GM18951 (cell line): ENCODE measurements at regions not wholly inside any gene's neighbourhood (a gene's known extent, or its start where the extent isn't known, plus 50 kb on each side); places are given as distances from the start of the nearest gene placed in this dataset.

Experiments used
- POLR2A ChIP-seq: IDR thresholded peaks from 4 replicates; pipeline ENCODE4 v1.6.1; 2011; ENCODE audit warnings: mild to moderate bottlenecking; ENCODE audit not compliant: insufficient read length, insufficient read depth; ENCODE audit errors: extremely low read depth
- in situ Hi-C: fragments of 300-500 bp; cut with MboI; formaldehyde crosslinking; loops from one replicate; pipeline ENCODE4 v1.12.0; 2022; ENCODE audit warnings: low sequenced_read_pairs, mixed read lengths, inconsistent platforms; ENCODE audit not compliant: unreplicated experiment

- in situ Hi-C loops, result no loop called here
- no peak for TF ChIP-seq POLR2A
Measured at GRCh38 chr2:8584174-8585066, 97.4 kb upstream of the ID2 start.

DNA sequence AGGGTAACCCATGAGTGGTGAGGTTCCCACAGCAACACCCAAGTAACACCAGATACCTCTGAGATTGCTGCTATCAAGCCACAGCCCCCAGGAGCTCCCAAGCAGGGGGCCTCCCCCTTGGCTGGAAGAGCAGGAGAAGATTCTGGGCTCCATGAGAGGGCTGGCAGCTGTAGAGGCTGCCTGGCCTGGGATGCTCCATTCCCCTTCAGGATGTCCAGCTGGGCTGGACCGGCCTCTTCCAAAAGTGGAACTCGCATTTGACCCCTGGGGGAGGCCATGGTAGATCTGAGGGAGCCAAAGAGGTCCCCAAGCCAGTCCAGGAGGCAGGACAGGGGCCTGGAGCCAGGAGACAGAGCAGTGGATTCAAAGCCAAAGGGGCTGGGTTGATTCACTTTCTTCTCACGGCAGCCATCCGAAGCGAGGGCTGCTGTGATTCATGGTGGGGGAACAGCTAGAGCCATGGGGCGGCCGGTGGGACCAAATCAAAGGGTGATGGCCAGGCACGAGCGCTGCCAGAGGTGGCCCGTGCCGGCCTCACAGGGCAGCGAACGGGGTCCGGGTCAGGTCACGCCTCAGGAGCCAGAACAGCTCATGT lies 95.3 kb upstream of the ID2 start:
- TF ChIP-seq POLR2A, result no peak
- in situ Hi-C loops, result no loop called here

GRCh38 chr2:8587251-8587791 lies 94.5 kb upstream of the ID2 start:
- TF ChIP-seq POLR2A, result no peak
- in situ Hi-C loops, result no loop called here

DNA sequence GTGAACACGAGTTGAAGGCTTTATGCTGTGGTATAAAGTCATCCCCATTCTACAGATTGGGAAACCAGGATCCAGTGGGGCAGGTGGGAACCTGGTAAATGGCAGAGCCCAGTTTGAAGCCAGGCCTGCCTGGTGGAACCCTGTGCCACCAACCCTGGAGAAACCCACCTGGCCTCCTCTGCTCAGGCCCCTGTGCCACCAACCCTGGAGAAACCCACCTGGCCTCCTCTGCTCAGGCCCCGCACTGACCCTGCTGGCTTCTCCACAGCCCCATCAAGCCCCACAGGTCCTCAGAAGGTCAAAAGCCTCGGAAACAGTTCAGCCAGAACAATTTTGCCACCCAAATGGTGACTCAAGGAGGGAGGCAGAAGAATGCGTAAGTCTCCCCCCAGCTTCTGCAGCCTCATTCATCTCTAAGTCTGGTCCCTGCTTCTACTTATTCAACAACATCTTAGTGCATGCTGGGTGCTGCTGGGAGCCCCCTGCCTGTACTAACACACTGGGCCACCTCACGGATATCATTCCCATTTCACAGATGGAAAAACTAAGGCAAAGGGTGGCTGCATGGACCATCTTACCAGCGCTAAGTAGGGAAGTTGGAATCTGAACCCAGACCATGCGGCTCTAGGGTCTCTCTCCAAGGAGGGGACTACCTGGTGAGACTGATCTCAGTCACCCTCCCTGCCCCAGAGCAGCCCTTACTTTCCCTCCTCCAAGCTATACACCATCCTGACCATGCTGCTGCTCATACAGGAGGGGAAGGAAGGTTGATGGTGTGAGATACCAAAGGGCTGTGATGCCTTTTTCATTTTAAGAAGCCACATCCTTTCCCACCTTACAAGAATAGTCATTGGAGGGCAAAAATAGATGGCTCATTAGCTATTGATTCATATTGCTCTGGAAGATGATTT lies 93.7 kb upstream of the ID2 start:
- no peak for TF ChIP-seq POLR2A
- in situ Hi-C loops, result no loop called here

- in situ Hi-C loops, result no loop called here
Measured at GRCh38 chr2:8588831-8589191, 93.0 kb upstream of the ID2 start.

GRCh38 chr2:8589721-8590120 lies 92.1 kb upstream of the ID2 start:
- in situ Hi-C loops, result no loop called here
- TF ChIP-seq POLR2A, result no peak

More at GRCh38 chr2:8588831-8589191, 93.0 kb upstream of the ID2 start:
- TF ChIP-seq POLR2A, result no peak

DNA sequence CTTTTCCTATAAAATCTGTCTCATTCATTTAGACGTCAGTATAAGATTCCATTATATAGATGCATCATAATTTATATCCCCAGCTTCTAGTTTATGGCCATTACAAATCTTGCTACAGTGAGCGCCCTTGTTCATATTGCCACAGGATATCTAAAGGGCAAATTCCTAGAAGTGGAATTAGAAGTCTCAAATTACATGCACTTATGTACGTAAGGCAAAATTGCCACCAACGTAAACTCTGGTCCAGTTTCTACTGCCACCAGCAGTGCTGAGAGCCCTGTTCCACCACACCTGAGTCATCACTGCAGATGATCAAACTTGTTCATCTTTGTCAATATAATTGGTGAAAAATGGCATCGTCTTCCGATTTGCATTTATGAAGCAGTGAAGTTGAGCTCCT lies 90.9 kb upstream of the ID2 start:
- in situ Hi-C loops, result no loop called here

DNA sequence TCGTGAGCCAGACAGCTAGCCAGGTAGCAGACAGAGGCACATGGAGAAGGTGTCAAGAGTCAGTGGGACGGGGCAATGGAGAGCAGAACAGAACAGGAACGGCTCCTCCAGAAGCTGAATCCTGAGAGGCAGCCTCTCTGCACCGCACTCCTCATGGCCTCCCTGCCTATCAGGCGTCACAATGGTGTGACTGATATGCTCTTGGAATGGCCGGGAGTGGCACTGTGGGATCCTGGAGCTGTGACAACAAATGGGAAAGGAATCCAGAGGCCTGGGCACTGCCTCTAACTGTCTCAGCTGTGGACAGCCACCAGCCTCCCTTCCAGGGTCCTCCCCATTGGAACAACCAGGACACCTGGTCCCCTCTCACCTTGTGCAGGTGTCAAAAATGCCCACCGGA lies 89.1 kb upstream of the ID2 start:
- no peak for TF ChIP-seq POLR2A
- in situ Hi-C loops, result no loop called here

More for the DNA sequence above, 90.9 kb upstream of the ID2 start:
- TF ChIP-seq POLR2A, result no peak

DNA sequence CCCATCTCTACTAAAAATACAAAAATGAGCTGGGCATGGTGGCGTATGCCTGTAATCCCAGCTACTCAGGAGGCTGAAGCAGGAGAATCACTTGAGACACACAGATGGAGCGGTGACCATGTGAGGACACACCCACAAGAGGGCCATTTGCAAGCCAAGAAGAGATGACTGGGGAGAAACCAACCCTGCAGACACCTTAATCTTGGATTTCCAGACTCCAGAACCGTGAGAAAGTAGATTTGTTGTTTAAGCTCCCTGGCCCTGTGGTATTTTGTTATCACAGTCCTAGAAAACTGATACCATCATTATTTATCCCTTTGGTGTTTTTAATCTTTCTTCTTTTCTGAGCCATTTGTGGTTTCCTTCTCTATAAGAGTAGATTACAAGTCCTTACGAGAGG lies 88.6 kb upstream of the ID2 start:
- in situ Hi-C loops, result no loop called here
- no peak for TF ChIP-seq POLR2A

DNA sequence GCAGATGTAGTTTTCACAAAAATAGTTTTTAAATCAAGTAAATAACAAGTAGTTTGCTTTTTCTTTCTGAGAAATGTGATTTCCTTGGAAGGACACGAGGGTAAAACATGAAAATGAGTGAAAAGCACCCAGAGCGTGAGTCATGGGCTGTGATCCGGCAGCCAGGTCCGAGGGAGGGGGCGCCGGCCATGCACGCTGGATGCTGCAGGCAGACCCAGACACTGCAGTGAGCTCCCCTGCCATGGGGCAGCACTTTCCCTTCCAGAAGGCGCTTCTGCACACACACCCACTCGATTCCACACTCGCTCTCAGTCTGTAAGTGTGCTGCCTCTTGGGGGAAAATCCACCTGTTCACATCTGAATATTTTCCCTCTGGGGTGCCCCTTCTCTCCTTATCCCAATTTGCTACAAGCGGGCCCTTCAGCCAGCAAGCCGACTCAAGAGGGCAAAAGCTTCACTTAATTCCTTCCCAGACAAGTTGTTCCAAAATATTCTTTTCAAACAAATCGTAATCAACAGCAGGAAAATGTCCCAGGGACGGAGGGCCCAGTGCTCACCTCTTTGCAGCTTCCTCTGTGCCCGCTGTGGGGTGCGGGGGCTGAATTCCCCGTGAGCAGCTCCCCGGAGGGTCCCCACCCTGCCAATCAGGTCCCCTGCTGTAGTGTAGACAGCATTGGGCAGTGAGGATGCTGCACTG lies 87.0 kb upstream of the ID2 start:
- no peak for TF ChIP-seq POLR2A
- in situ Hi-C loops, result no loop called here

DNA sequence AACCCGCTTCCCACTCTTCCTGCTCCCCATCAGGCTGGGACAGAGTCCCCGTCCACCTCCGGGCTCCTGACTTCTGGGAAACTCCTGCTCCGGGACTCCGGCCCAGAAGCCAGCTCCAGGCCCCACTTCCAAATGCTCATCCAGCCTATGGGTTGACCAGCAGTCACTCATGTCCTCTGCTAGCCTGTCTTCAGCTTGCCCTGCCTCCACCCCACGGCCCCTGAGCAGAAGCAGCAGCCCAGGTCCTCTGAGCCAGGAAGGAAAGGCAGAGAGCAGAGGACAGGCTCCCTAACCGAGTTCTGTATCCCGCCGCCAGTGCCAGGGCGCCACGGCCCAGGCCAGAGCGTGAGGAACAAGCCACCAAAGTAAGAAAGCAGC lies 86.4 kb upstream of the ID2 start:
- TF ChIP-seq POLR2A, result no peak
- in situ Hi-C loops, result no loop called here

DNA sequence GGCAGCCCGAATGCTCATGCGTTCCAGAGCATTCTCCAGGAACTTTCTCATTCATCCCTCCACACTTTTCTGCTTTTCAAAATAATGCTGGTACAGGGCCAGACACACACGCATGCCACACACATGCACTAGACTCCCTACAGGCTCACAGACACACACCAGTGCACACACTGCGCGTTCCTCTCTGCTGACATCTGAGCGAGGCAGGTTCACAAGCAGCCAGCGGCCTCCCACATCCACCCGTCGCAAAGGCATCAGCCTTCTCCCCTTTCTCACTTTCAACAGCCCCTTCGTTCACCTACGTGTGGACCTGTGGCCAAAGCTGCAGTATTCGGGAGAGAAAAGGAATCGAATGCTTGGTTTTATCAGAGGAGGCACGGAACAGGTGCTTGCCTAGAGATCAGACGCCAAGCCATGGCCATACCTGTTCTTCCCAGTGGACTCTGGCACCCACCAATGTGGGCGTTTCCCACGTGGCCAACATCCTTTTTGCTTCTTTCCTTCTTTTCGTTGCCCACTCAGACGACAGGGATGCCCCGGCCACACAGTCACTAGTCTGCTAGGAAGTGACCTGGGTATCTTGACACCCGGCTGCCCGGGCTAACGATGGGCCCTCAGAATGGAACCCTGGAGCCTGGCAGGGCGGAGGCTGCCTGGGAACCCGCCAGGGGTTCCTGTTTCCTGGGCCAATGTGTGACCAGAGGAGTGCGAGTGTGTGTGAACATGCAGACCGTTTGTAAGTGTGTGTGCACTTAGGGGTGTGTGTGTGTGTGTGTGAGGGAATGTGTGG lies 85.8 kb upstream of the ID2 start:
- in situ Hi-C loops, result no loop called here
- no peak for TF ChIP-seq POLR2A
